ENCODE measurements at regions not wholly inside any gene's neighbourhood (a gene's known extent, or its start where the extent isn't known, plus 50 kb on each side); places are given as distances from the start of the nearest gene placed in this dataset.

DNA sequence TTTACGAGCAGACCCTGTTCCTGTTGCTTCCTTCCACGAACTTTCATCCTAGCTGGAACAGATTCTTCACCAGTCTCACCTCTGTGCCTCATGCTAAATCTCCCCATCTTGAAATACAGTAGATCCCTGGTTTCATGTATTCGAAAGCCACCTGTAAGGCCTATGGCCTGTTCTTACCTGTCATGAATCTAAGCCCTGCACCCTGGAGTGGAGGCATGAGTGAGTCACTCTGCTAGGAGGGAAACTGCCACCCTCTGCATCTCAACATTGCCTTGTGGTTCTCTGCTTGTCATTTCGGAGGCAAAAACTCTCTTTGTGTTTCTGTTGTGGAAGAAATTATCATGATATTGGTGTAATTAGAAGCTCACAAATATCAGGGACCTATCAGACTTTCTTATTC lies 320.0 kb downstream of the ENC1 start:
- TF ChIP-seq EZH2phosphoT487 (IDR thresholded peaks at IDR 0.05; ENCODE audit: borderline replicate concordance) = no peak
- TF ChIP-seq, protein P1, sequence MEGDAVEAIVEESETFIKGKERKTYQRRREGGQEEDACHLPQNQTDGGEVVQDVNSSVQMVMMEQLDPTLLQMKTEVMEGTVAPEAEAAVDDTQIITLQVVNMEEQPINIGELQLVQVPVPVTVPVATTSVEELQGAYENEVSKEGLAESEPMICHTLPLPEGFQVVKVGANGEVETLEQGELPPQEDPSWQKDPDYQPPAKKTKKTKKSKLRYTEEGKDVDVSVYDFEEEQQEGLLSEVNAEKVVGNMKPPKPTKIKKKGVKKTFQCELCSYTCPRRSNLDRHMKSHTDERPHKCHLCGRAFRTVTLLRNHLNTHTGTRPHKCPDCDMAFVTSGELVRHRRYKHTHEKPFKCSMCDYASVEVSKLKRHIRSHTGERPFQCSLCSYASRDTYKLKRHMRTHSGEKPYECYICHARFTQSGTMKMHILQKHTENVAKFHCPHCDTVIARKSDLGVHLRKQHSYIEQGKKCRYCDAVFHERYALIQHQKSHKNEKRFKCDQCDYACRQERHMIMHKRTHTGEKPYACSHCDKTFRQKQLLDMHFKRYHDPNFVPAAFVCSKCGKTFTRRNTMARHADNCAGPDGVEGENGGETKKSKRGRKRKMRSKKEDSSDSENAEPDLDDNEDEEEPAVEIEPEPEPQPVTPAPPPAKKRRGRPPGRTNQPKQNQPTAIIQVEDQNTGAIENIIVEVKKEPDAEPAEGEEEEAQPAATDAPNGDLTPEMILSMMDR (IDR thresholded peaks at IDR 0.05 in 2 of 3, conservative IDR thresholded peaks at IDR 0.05 in 1 of 3; ENCODE audit: borderline replicate concordance in 1 of 3, insufficient read depth in 1 of 3, low read depth in 2 of 3, low read length in 2 of 3) = no peak
- TF ChIP-seq SIN3A (IDR thresholded peaks at IDR 0.05; ENCODE audit: low read depth) = no peak
- no peak for TF ChIP-seq POLR2A (IDR thresholded peaks at IDR 0.05; ENCODE audit: borderline replicate concordance, extremely low read depth, insufficient read depth, insufficient read length)
- TF ChIP-seq, protein P2, sequence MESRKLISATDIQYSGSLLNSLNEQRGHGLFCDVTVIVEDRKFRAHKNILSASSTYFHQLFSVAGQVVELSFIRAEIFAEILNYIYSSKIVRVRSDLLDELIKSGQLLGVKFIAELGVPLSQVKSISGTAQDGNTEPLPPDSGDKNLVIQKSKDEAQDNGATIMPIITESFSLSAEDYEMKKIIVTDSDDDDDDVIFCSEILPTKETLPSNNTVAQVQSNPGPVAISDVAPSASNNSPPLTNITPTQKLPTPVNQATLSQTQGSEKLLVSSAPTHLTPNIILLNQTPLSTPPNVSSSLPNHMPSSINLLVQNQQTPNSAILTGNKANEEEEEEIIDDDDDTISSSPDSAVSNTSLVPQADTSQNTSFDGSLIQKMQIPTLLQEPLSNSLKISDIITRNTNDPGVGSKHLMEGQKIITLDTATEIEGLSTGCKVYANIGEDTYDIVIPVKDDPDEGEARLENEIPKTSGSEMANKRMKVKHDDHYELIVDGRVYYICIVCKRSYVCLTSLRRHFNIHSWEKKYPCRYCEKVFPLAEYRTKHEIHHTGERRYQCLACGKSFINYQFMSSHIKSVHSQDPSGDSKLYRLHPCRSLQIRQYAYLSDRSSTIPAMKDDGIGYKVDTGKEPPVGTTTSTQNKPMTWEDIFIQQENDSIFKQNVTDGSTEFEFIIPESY (IDR thresholded peaks at IDR 0.05; ENCODE audit: extremely low read depth, insufficient replicate concordance, low read length) = no peak
- no peak for TF ChIP-seq EGR1 (IDR thresholded peaks at IDR 0.05; ENCODE audit: low read depth)
